NCI-H774 (cell line): ENCODE measurements at regions not wholly inside any gene's neighbourhood (a gene's known extent, or its start where the extent isn't known, plus 50 kb on each side); places are given as distances from the start of the nearest gene placed in this dataset.

Source experiments
- DNase-seq: peaks from one replicate; lab custom pipeline; 2025; lab: John Stamatoyannopoulos, UW

GRCh38 chr2:41723526-41723925, 324.3 kb upstream of the PKDCC start:
- DNase-seq, result no peak

GRCh38 chr2:41724465-41724864, 323.4 kb upstream of the PKDCC start:
- DNase-seq, result no peak

GRCh38 chr2:41725901-41726300, 321.9 kb upstream of the PKDCC start:
- no peak for DNase-seq

GRCh38 chr2:41726364-41726763, 321.5 kb upstream of the PKDCC start:
- no peak for DNase-seq

- no peak for DNase-seq
Measured at GRCh38 chr2:41727152-41727551, 320.7 kb upstream of the PKDCC start.

GRCh38 chr2:41727711-41728110, 320.1 kb upstream of the PKDCC start:
- no peak for DNase-seq

GRCh38 chr2:41728788-41729338, 319.0 kb upstream of the PKDCC start:
- no peak for DNase-seq

GRCh38 chr2:41729800-41730364, 317.9 kb upstream of the PKDCC start:
- DNase-seq, result no peak

- DNase-seq, result no peak
Measured at GRCh38 chr2:41735006-41735405, 312.8 kb upstream of the PKDCC start.

GRCh38 chr2:41735476-41735875, 312.3 kb upstream of the PKDCC start:
- DNase-seq, result no peak

- DNase-seq, result no peak
Measured at GRCh38 chr2:41736105-41736567, 311.7 kb upstream of the PKDCC start.

- DNase-seq, result no peak
Measured at GRCh38 chr2:41736586-41736985, 311.2 kb upstream of the PKDCC start.

- DNase-seq, result no peak
Measured at GRCh38 chr2:41737888-41738287, 309.9 kb upstream of the PKDCC start.

- no peak for DNase-seq
Measured at GRCh38 chr2:41741951-41742595, 305.7 kb upstream of the PKDCC start.

- no peak for DNase-seq
Measured at GRCh38 chr2:41743324-41743723, 304.5 kb upstream of the PKDCC start.

GRCh38 chr2:41750829-41751228, 297.0 kb upstream of the PKDCC start:
- no peak for DNase-seq

GRCh38 chr2:41759880-41760279, 287.9 kb upstream of the PKDCC start:
- DNase-seq, result no peak

GRCh38 chr2:41763141-41763540, 284.7 kb upstream of the PKDCC start:
- DNase-seq, result peak; percentile 48

- DNase-seq, result no peak
Measured at GRCh38 chr2:41764131-41764530, 283.7 kb upstream of the PKDCC start.

GRCh38 chr2:41764919-41765318, 282.9 kb upstream of the PKDCC start:
- no peak for DNase-seq

GRCh38 chr2:41768310-41768709, 279.5 kb upstream of the PKDCC start:
- no peak for DNase-seq

GRCh38 chr2:41771710-41772109, 276.1 kb upstream of the PKDCC start:
- DNase-seq, result no peak

GRCh38 chr2:41772697-41773096, 275.1 kb upstream of the PKDCC start:
- DNase-seq, result no peak
